H1 (cell line): ENCODE measurements at regions not wholly inside any gene's neighbourhood (a gene's known extent, or its start where the extent isn't known, plus 50 kb on each side); places are given as distances from the start of the nearest gene placed in this dataset.

Experiments used
- CHD2 ChIP-seq: IDR thresholded peaks from 2 replicates; pipeline ENCODE4 v1.6.1; 2012; ENCODE audit warnings: low read length, improper control_type of control experiment
- HDAC6 ChIP-seq: IDR thresholded peaks from one replicate; pipeline ENCODE4 v1.7.1; 2012; ENCODE audit warnings: low read depth, mild to moderate bottlenecking, inconsistent platforms, low read length, moderate library complexity
- JUN ChIP-seq: IDR thresholded peaks from 2 replicates; pipeline ENCODE4 v1.6.1; 2011; ENCODE audit warnings: low read depth, mild to moderate bottlenecking, improper control_type of control experiment, low read length
- POLR2A ChIP-seq, 2 experiments: IDR thresholded peaks; 1 replicate in 1 of 2; 2 replicates in 1 of 2; pipeline ENCODE4 v1.6.1; 2011; ENCODE audit warnings: low read depth in 2 of 2, low read length in 2 of 2, mild to moderate bottlenecking in 2 of 2; ENCODE audit errors: control extremely low read depth in 1 of 2
- POLR2AphosphoS5 ChIP-seq: IDR thresholded peaks from 2 replicates; pipeline ENCODE4 v1.6.1; 2011; ENCODE audit warnings: low read depth, low read length
- SAP30 ChIP-seq: fragments of 300-600 bp; sonication (generic); IDR thresholded peaks from 2 replicates; pipeline ENCODE4 v1.7.1; 2012; ENCODE audit warnings: low read length, moderate library complexity, mild to moderate bottlenecking, inconsistent platforms; ENCODE audit not compliant: insufficient read depth, insufficient replicate concordance
- SIN3A ChIP-seq, 2 experiments: IDR thresholded peaks in 1 of 2; conservative IDR thresholded peaks in 1 of 2; 2 replicates each; pipeline ENCODE4 v1.6.1; 2011 to 2012; ENCODE audit warnings: low read length in 2 of 2, improper control_type of control experiment in 1 of 2, low read depth in 1 of 2, mild to moderate bottlenecking in 1 of 2
- ZNF274 ChIP-seq: IDR thresholded peaks from 2 replicates; pipeline ENCODE4 v1.7.0; 2012; ENCODE audit warnings: low read length, borderline replicate concordance; ENCODE audit errors: extremely low read depth
- TF ChIP-seq, protein P1 (sequence below), 3 experiments: IDR thresholded peaks; 1 replicate in 2 of 3; 2 replicates in 1 of 3; pipeline versions ENCODE4 v1.5.1 to v1.6.1; 2011; ENCODE audit warnings: low read length in 3 of 3, mild to moderate bottlenecking in 3 of 3, inconsistent platforms in 2 of 3, low read depth in 1 of 3, moderate library complexity in 1 of 3; ENCODE audit not compliant: insufficient read depth in 1 of 3; ENCODE audit errors: control extremely low read depth in 1 of 3

GRCh38 chr1:82578086-82578726, 777.5 kb downstream of the ADGRL2 start:
- TF ChIP-seq POLR2AphosphoS5 (no peak), CHD2 (no peak), HDAC6 (no peak), SIN3A (conservative IDR thresholded peaks at IDR 0.05 in 1 of 2, IDR thresholded peaks at IDR 0.05 in 1 of 2; ENCODE audit: low read depth in 1 of 2, low read length in 2 of 2) (no peak), JUN (no peak), POLR2A (IDR thresholded peaks at IDR 0.05; ENCODE audit: control extremely low read depth in 1 of 2, low read depth in 2 of 2, low read length in 2 of 2) (no peak), ZNF274 (no peak), SAP30 (no peak)
- TF ChIP-seq, protein P1, sequence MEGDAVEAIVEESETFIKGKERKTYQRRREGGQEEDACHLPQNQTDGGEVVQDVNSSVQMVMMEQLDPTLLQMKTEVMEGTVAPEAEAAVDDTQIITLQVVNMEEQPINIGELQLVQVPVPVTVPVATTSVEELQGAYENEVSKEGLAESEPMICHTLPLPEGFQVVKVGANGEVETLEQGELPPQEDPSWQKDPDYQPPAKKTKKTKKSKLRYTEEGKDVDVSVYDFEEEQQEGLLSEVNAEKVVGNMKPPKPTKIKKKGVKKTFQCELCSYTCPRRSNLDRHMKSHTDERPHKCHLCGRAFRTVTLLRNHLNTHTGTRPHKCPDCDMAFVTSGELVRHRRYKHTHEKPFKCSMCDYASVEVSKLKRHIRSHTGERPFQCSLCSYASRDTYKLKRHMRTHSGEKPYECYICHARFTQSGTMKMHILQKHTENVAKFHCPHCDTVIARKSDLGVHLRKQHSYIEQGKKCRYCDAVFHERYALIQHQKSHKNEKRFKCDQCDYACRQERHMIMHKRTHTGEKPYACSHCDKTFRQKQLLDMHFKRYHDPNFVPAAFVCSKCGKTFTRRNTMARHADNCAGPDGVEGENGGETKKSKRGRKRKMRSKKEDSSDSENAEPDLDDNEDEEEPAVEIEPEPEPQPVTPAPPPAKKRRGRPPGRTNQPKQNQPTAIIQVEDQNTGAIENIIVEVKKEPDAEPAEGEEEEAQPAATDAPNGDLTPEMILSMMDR (IDR thresholded peaks at IDR 0.05; ENCODE audit: control extremely low read depth in 1 of 3, insufficient read depth in 1 of 3, low read depth in 1 of 3, low read length in 3 of 3), result no peak
